ENCODE measurements at regions not wholly inside any gene's neighbourhood (a gene's known extent, or its start where the extent isn't known, plus 50 kb on each side); places are given as distances from the start of the nearest gene placed in this dataset.
A peak's percentile ranks its signal among the peaks of the same experiment; 100 is the strongest.

GRCh38 chr1:63214553-63214952, 107.8 kb upstream of the FOXD3 start:
- in situ Hi-C loops (cut with MboI) (no loop called here), intact Hi-C loops (cut with micrococcal nuclease) (no loop called here)
- no peaks in the 10 kb centered on the region for H3K36me3 ChIP-seq (ENCODE audit: control insufficient read depth, insufficient read depth, low read length)
- no peaks in the 10 kb centered on the region for H3K9me1 ChIP-seq (ENCODE audit: control insufficient read depth, insufficient read depth, low read length)
- H2AFZ ChIP-seq (ENCODE audit: low read depth, low read length) = no peak overlapping the region
- no TSS peak for BruUV-seq (replicated peaks)
- H3K9me3 ChIP-seq (replicated peaks; ENCODE audit: control insufficient read depth, insufficient read depth, low read depth, low read length) = no peaks in the 10 kb centered on the region
- no peak overlapping the region for H3K9ac ChIP-seq (ENCODE audit: insufficient read depth in 1 of 2, low read depth in 2 of 2, low read length in 2 of 2)
- DNase-seq (ENCODE audit: extremely low read depth in 1 of 4, low spot score in 3 of 4) (no peak), FAIRE-seq (no peak), ATAC-seq (no peak)
- H3K27ac ChIP-seq (ENCODE audit: extremely low read depth, low read depth, low read length) = no peak overlapping the region
- WGBS (ENCODE audit: insufficient coverage, low coverage, missing lambda C conversion rate) = 5% methylated on average over 2 of the region's 2 CpGs
- H4K20me1 ChIP-seq (replicated peaks; ENCODE audit: control insufficient read depth, insufficient read depth, low read length) = no peaks in the 10 kb centered on the region
- ChIA-PET POLR2A (no interaction called here), CTCF (ENCODE audit: low intra/inter-chr PET ratio) (no interaction called here)
- H3K4me2 ChIP-seq (ENCODE audit: insufficient read depth, low read length) = no peak overlapping the region
- TF ChIP-seq PHB (CRISPR knock-in tag; IDR thresholded peaks at IDR 0.05) = no peak
- TF ChIP-seq KDM5B (IDR thresholded peaks at IDR 0.05; ENCODE audit: insufficient replicate concordance, low read depth, low read length) = no peak
- peak; percentile 34 for TF ChIP-seq RBM25 (IDR thresholded peaks at IDR 0.05; ENCODE audit: low read depth, low read length, severe bottlenecking)
- peak; percentile 78; the same call in 1 of the 2 replicates for TF ChIP-seq ZNF184 (CRISPR knock-in tag; IDR thresholded peaks at IDR 0.05)
- TF ChIP-seq ETV6 (IDR thresholded peaks at IDR 0.05; ENCODE audit: borderline replicate concordance in 1 of 2, low read depth in 2 of 2, low read length in 1 of 2) = no peak
- no peak for TF ChIP-seq ETV6 (CRISPR knock-in tag; IDR thresholded peaks at IDR 0.05; ENCODE audit: borderline replicate concordance)
- no peak overlapping the region for H3K4me3 ChIP-seq
- no peaks in the 10 kb centered on the region for H3K27me3 ChIP-seq (ENCODE audit: control insufficient read depth in 2 of 2, insufficient read depth in 2 of 2, low read length in 2 of 2)
- no peaks in the 10 kb centered on the region for H3K79me2 ChIP-seq (ENCODE audit: control insufficient read depth, insufficient read depth, low read length)
- H3K4me1 ChIP-seq (replicated peaks in 1 of 2; ENCODE audit: control insufficient read depth in 2 of 2, insufficient read depth in 2 of 2, low read length in 2 of 2) = no peaks in the 10 kb centered on the region

GRCh38 chr1:63223426-63223825, 98.9 kb upstream of the FOXD3 start:
- 1% methylated on average over 4 of the region's 4 CpGs for WGBS (ENCODE audit: insufficient coverage, low coverage, missing lambda C conversion rate)
- Histone ChIP-seq H3K27me3 (ENCODE audit: control insufficient read depth in 2 of 2, insufficient read depth in 2 of 2, low read length in 2 of 2) (peaks cover 0 to 9% of the 10 kb centered on the region in 2 experiments; a peak in 2 of 5 replicates), H3K9ac (ENCODE audit: insufficient read depth in 1 of 2, low read depth in 2 of 2, low read length in 2 of 2) (no peak overlapping the region), H3K27ac (ENCODE audit: extremely low read depth, low read depth, low read length) (no peak overlapping the region), H3K36me3 (ENCODE audit: control insufficient read depth, insufficient read depth, low read length) (no peaks in the 10 kb centered on the region), H3K4me1 (replicated peaks in 1 of 2; ENCODE audit: control insufficient read depth in 2 of 2, insufficient read depth in 2 of 2, low read length in 2 of 2) (no peaks in the 10 kb centered on the region), H3K9me1 (ENCODE audit: control insufficient read depth, insufficient read depth, low read length) (no peaks in the 10 kb centered on the region), H4K20me1 (replicated peaks; ENCODE audit: control insufficient read depth, insufficient read depth, low read length) (no peaks in the 10 kb centered on the region), H3K79me2 (ENCODE audit: control insufficient read depth, insufficient read depth, low read length) (no peaks in the 10 kb centered on the region), H3K9me3 (replicated peaks; ENCODE audit: control insufficient read depth, insufficient read depth, low read depth, low read length) (no peaks in the 10 kb centered on the region), H3K4me2 (ENCODE audit: insufficient read depth, low read length) (no peak overlapping the region), H3K4me3 (no peak overlapping the region), H2AFZ (ENCODE audit: low read depth, low read length) (no peak overlapping the region)
- no peak for ATAC-seq
- intact Hi-C loops (cut with micrococcal nuclease) = no loop called here
- TF ChIP-seq ZBTB17 (CRISPR knock-in tag; IDR thresholded peaks at IDR 0.05) = no peak
- TF ChIP-seq SPI1 (IDR thresholded peaks at IDR 0.05; ENCODE audit: borderline replicate concordance, low read depth, low read length) = no peak
- no peak for TF ChIP-seq PRMT5 (CRISPR knock-in tag; IDR thresholded peaks at IDR 0.05)
- no peak for TF ChIP-seq NCOR1 (IDR thresholded peaks at IDR 0.05)
- no peak for TF ChIP-seq TFE3 (CRISPR knock-in tag; IDR thresholded peaks at IDR 0.05)
- no peak for TF ChIP-seq MITF (IDR thresholded peaks at IDR 0.05)
- TF ChIP-seq ZNF217 (CRISPR knock-in tag; IDR thresholded peaks at IDR 0.05) = no peak
- no peak for TF ChIP-seq CBX1 (IDR thresholded peaks at IDR 0.05; ENCODE audit: low read depth)
- no peak for TF ChIP-seq ATF7 (IDR thresholded peaks at IDR 0.05)
- POLR2A ChIA-PET = no interaction called here
- CTCF ChIA-PET (ENCODE audit: low intra/inter-chr PET ratio) = no interaction called here
- FAIRE-seq = no peak
- BruUV-seq (replicated peaks) = no TSS peak
- in situ Hi-C loops (cut with MboI) = no loop called here
- DNase-seq (ENCODE audit: extremely low read depth in 1 of 4, low spot score in 3 of 4) = no peak

Data from K562 (cell line).